ENCODE measurements at regions not wholly inside any gene's neighbourhood (a gene's known extent, or its start where the extent isn't known, plus 50 kb on each side); places are given as distances from the start of the nearest gene placed in this dataset.

GRCh38 chr15:81531109-81531592 lies 157.1 kb upstream of the TMC3 start:
- no peaks in the 10 kb centered on the region for H4K20me1 ChIP-seq (ENCODE audit: insufficient read depth, low read length)
- no peaks in the 10 kb centered on the region for H3K36me3 ChIP-seq (ENCODE audit: insufficient read depth, low read length)
- DNase-seq (no peak), ATAC-seq (ENCODE audit: insufficient read depth, low read depth) (no peak)
- no peak overlapping the region for H2AFZ ChIP-seq (ENCODE audit: low read depth, low read length)
- no peaks in the 10 kb centered on the region for H3K4me1 ChIP-seq (ENCODE audit: insufficient read depth, low read length)
- H3K4me3 ChIP-seq (ENCODE audit: low read depth in 1 of 2, low read length in 2 of 2): no peak overlapping the region
- no peaks in the 10 kb centered on the region for H3K79me2 ChIP-seq (ENCODE audit: insufficient read depth, low read length)
- H3K9ac ChIP-seq (ENCODE audit: low read depth, low read length): no peak overlapping the region
- H3K27me3 ChIP-seq (ENCODE audit: insufficient read depth, low read length, poor library complexity): no peaks in the 10 kb centered on the region
- no peak overlapping the region for H3K4me2 ChIP-seq (ENCODE audit: insufficient read depth, low read length)
- H3K9me3 ChIP-seq (ENCODE audit: insufficient read depth, low read length, severe bottlenecking): no peaks in the 10 kb centered on the region
- no peak overlapping the region for H3K27ac ChIP-seq (ENCODE audit: low read length)
- no peak for TF ChIP-seq EZH2 (IDR thresholded peaks at IDR 0.05; ENCODE audit: borderline replicate concordance, low read depth, low read length, severe bottlenecking)
- no peak for TF ChIP-seq CTCF (IDR thresholded peaks at IDR 0.05; ENCODE audit: borderline replicate concordance, extremely low read depth, low read length, poor library complexity, severe bottlenecking)

- Histone ChIP-seq H3K4me3 (ENCODE audit: low read depth in 1 of 2, low read length in 2 of 2) (no peak overlapping the region), H4K20me1 (ENCODE audit: insufficient read depth, low read length) (no peaks in the 10 kb centered on the region), H3K27me3 (ENCODE audit: insufficient read depth, low read length, poor library complexity) (no peaks in the 10 kb centered on the region), H3K9me3 (ENCODE audit: insufficient read depth, low read length, severe bottlenecking) (no peaks in the 10 kb centered on the region), H3K27ac (ENCODE audit: low read length) (no peak overlapping the region), H3K36me3 (ENCODE audit: insufficient read depth, low read length) (no peaks in the 10 kb centered on the region), H3K4me2 (ENCODE audit: insufficient read depth, low read length) (no peak overlapping the region), H3K4me1 (ENCODE audit: insufficient read depth, low read length) (no peaks in the 10 kb centered on the region), H3K9ac (ENCODE audit: low read depth, low read length) (no peak overlapping the region), H3K79me2 (ENCODE audit: insufficient read depth, low read length) (no peaks in the 10 kb centered on the region), H2AFZ (ENCODE audit: low read depth, low read length) (no peak overlapping the region)
- DNase-seq (no peak), ATAC-seq (ENCODE audit: insufficient read depth, low read depth) (no peak)
- no peak for TF ChIP-seq CTCF (IDR thresholded peaks at IDR 0.05; ENCODE audit: borderline replicate concordance, extremely low read depth, low read length, poor library complexity, severe bottlenecking)
- TF ChIP-seq EZH2 (IDR thresholded peaks at IDR 0.05; ENCODE audit: borderline replicate concordance, low read depth, low read length, severe bottlenecking): no peak
These were observed 156.3 kb upstream of the TMC3 start for GRCh38 chr15:81530271-81530691.

GRCh38 chr15:81529481-81529880 lies 155.5 kb upstream of the TMC3 start:
- no peaks in the 10 kb centered on the region for H4K20me1 ChIP-seq (ENCODE audit: insufficient read depth, low read length)
- no peak overlapping the region for H3K4me2 ChIP-seq (ENCODE audit: insufficient read depth, low read length)
- H3K36me3 ChIP-seq (ENCODE audit: insufficient read depth, low read length): no peaks in the 10 kb centered on the region
- no peak for TF ChIP-seq EZH2 (IDR thresholded peaks at IDR 0.05; ENCODE audit: borderline replicate concordance, low read depth, low read length, severe bottlenecking)
- no peak for TF ChIP-seq CTCF (IDR thresholded peaks at IDR 0.05; ENCODE audit: borderline replicate concordance, extremely low read depth, low read length, poor library complexity, severe bottlenecking)
- no peaks in the 10 kb centered on the region for H3K27me3 ChIP-seq (ENCODE audit: insufficient read depth, low read length, poor library complexity)
- H3K9me3 ChIP-seq (ENCODE audit: insufficient read depth, low read length, severe bottlenecking): no peaks in the 10 kb centered on the region
- ATAC-seq (ENCODE audit: insufficient read depth, low read depth) (no peak), DNase-seq (no peak)
- no peaks in the 10 kb centered on the region for H3K79me2 ChIP-seq (ENCODE audit: insufficient read depth, low read length)
- H3K4me1 ChIP-seq (ENCODE audit: insufficient read depth, low read length): no peaks in the 10 kb centered on the region
- no peak overlapping the region for H3K4me3 ChIP-seq (ENCODE audit: low read depth in 1 of 2, low read length in 2 of 2)
- H3K27ac ChIP-seq (ENCODE audit: low read length): no peak overlapping the region
- H2AFZ ChIP-seq (ENCODE audit: low read depth, low read length): no peak overlapping the region
- no peak overlapping the region for H3K9ac ChIP-seq (ENCODE audit: low read depth, low read length)

GRCh38 chr15:81526029-81526428 lies 152.0 kb upstream of the TMC3 start:
- H2AFZ ChIP-seq (ENCODE audit: low read depth, low read length): no peak overlapping the region
- no peaks in the 10 kb centered on the region for H3K79me2 ChIP-seq (ENCODE audit: insufficient read depth, low read length)
- H3K4me1 ChIP-seq (ENCODE audit: insufficient read depth, low read length): no peaks in the 10 kb centered on the region
- H3K9ac ChIP-seq (ENCODE audit: low read depth, low read length): no peak overlapping the region
- no peaks in the 10 kb centered on the region for H4K20me1 ChIP-seq (ENCODE audit: insufficient read depth, low read length)
- H3K27ac ChIP-seq (ENCODE audit: low read length): no peak overlapping the region
- H3K36me3 ChIP-seq (ENCODE audit: insufficient read depth, low read length): no peaks in the 10 kb centered on the region
- no peak overlapping the region for H3K4me2 ChIP-seq (ENCODE audit: insufficient read depth, low read length)
- DNase-seq: no peak
- no peak for ATAC-seq (ENCODE audit: insufficient read depth, low read depth)
- no peaks in the 10 kb centered on the region for H3K27me3 ChIP-seq (ENCODE audit: insufficient read depth, low read length, poor library complexity)
- no peaks in the 10 kb centered on the region for H3K9me3 ChIP-seq (ENCODE audit: insufficient read depth, low read length, severe bottlenecking)
- H3K4me3 ChIP-seq (ENCODE audit: low read depth in 1 of 2, low read length in 2 of 2): no peak overlapping the region
- TF ChIP-seq EZH2 (IDR thresholded peaks at IDR 0.05; ENCODE audit: borderline replicate concordance, low read depth, low read length, severe bottlenecking) (no peak), CTCF (IDR thresholded peaks at IDR 0.05; ENCODE audit: borderline replicate concordance, extremely low read depth, low read length, poor library complexity, severe bottlenecking) (no peak)

Measured in DND-41 (cell line).